ENCODE measurements at regions not wholly inside any gene's neighbourhood (a gene's known extent, or its start where the extent isn't known, plus 50 kb on each side); places are given as distances from the start of the nearest gene placed in this dataset.

DNA sequence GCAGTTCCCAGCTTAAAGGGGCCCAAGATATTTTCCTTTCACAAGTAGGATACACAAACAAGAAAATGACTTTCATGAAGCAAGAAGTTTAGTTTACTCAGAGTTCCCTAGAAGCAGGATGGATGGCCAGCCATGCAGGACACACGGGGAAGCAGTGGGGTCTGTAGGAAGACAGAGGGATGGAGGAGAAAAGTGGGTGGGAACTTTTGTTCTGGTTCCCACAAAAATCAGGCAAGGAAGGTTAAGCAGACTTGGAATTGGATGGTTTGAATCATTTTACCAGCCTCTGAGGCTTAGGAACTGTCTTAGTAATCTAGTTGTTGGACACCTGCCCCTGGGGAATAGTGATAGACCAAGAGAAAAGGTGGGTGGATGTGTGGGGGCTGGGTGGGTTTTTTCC lies 263.3 kb upstream of the VSTM2A start (continued):
- TF ChIP-seq, protein P1, sequence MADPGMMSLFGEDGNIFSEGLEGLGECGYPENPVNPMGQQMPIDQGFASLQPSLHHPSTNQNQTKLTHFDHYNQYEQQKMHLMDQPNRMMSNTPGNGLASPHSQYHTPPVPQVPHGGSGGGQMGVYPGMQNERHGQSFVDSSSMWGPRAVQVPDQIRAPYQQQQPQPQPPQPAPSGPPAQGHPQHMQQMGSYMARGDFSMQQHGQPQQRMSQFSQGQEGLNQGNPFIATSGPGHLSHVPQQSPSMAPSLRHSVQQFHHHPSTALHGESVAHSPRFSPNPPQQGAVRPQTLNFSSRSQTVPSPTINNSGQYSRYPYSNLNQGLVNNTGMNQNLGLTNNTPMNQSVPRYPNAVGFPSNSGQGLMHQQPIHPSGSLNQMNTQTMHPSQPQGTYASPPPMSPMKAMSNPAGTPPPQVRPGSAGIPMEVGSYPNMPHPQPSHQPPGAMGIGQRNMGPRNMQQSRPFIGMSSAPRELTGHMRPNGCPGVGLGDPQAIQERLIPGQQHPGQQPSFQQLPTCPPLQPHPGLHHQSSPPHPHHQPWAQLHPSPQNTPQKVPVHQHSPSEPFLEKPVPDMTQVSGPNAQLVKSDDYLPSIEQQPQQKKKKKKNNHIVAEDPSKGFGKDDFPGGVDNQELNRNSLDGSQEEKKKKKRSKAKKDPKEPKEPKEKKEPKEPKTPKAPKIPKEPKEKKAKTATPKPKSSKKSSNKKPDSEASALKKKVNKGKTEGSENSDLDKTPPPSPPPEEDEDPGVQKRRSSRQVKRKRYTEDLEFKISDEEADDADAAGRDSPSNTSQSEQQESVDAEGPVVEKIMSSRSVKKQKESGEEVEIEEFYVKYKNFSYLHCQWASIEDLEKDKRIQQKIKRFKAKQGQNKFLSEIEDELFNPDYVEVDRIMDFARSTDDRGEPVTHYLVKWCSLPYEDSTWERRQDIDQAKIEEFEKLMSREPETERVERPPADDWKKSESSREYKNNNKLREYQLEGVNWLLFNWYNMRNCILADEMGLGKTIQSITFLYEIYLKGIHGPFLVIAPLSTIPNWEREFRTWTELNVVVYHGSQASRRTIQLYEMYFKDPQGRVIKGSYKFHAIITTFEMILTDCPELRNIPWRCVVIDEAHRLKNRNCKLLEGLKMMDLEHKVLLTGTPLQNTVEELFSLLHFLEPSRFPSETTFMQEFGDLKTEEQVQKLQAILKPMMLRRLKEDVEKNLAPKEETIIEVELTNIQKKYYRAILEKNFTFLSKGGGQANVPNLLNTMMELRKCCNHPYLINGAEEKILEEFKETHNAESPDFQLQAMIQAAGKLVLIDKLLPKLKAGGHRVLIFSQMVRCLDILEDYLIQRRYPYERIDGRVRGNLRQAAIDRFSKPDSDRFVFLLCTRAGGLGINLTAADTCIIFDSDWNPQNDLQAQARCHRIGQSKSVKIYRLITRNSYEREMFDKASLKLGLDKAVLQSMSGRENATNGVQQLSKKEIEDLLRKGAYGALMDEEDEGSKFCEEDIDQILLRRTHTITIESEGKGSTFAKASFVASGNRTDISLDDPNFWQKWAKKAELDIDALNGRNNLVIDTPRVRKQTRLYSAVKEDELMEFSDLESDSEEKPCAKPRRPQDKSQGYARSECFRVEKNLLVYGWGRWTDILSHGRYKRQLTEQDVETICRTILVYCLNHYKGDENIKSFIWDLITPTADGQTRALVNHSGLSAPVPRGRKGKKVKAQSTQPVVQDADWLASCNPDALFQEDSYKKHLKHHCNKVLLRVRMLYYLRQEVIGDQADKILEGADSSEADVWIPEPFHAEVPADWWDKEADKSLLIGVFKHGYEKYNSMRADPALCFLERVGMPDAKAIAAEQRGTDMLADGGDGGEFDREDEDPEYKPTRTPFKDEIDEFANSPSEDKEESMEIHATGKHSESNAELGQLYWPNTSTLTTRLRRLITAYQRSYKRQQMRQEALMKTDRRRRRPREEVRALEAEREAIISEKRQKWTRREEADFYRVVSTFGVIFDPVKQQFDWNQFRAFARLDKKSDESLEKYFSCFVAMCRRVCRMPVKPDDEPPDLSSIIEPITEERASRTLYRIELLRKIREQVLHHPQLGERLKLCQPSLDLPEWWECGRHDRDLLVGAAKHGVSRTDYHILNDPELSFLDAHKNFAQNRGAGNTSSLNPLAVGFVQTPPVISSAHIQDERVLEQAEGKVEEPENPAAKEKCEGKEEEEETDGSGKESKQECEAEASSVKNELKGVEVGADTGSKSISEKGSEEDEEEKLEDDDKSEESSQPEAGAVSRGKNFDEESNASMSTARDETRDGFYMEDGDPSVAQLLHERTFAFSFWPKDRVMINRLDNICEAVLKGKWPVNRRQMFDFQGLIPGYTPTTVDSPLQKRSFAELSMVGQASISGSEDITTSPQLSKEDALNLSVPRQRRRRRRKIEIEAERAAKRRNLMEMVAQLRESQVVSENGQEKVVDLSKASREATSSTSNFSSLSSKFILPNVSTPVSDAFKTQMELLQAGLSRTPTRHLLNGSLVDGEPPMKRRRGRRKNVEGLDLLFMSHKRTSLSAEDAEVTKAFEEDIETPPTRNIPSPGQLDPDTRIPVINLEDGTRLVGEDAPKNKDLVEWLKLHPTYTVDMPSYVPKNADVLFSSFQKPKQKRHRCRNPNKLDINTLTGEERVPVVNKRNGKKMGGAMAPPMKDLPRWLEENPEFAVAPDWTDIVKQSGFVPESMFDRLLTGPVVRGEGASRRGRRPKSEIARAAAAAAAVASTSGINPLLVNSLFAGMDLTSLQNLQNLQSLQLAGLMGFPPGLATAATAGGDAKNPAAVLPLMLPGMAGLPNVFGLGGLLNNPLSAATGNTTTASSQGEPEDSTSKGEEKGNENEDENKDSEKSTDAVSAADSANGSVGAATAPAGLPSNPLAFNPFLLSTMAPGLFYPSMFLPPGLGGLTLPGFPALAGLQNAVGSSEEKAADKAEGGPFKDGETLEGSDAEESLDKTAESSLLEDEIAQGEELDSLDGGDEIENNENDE (IDR thresholded peaks at IDR 0.05; ENCODE audit: low read depth, low read length), result no peak
- TF ChIP-seq ZNF583 (CRISPR knock-in tag; IDR thresholded peaks at IDR 0.05) (no peak), ZNF253 (CRISPR knock-in tag; conservative IDR thresholded peaks at IDR 0.05) (no peak), TEAD2 (tag; IDR thresholded peaks at IDR 0.05) (no peak), E2F3 (CRISPR knock-in tag; IDR thresholded peaks at IDR 0.05) (no peak), HMG20B (CRISPR knock-in tag; IDR thresholded peaks at IDR 0.05) (no peak), TAL1 (IDR thresholded peaks at IDR 0.05) (no peak), SMAD1 (IDR thresholded peaks at IDR 0.05; ENCODE audit: low read depth, low read length, partially characterized antibody) (no peak), ZBED1 (IDR thresholded peaks at IDR 0.05) (no peak), POLR3A (IDR thresholded peaks at IDR 0.05; ENCODE audit: borderline replicate concordance, extremely low read depth, insufficient read depth, insufficient read length) (no peak), TEAD1 (CRISPR knock-in tag; IDR thresholded peaks at IDR 0.05) (no peak)
